Neural progenitor cell (in vitro differentiated cells): ENCODE measurements at regions not wholly inside any gene's neighbourhood (a gene's known extent, or its start where the extent isn't known, plus 50 kb on each side); places are given as distances from the start of the nearest gene placed in this dataset.

Experiments used
- DNase-seq: peaks from one replicate; pipeline ENCODE4 v3.0.0-alpha.2; 2016; ENCODE audit warnings: low spot score
- H2AFZ ChIP-seq: fragments of 200-600 bp; sonication (generic); replicated peaks from 2 replicates; pipeline ENCODE4 v1.6.1; 2016; ENCODE audit warnings: antibody characterized with exemption
- H3F3A ChIP-seq: fragments of 200-600 bp; sonication (generic); 2 replicates; pipeline ENCODE4 v1.6.1; 2016; ENCODE audit warnings: antibody characterized with exemption, low read depth
- H3K27ac ChIP-seq: fragments of 200-600 bp; sonication (generic); 2 replicates; pipeline ENCODE4 v1.5.1; 2016; ENCODE audit warnings: mild to moderate bottlenecking
- H3K27me3 ChIP-seq: fragments of 200-600 bp; sonication (generic); 2 replicates; pipeline ENCODE4 v1.6.1; 2016; ENCODE audit warnings: mild to moderate bottlenecking, moderate library complexity
- H3K36me3 ChIP-seq: fragments of 200-600 bp; sonication (generic); 2 replicates; pipeline ENCODE4 v1.5.1; 2016
- H3K4me1 ChIP-seq: fragments of 200-600 bp; sonication (generic); 2 replicates; pipeline ENCODE4 v1.6.1; 2016; ENCODE audit warnings: mixed run types
- H3K4me2 ChIP-seq: fragments of 200-600 bp; sonication (generic); 2 replicates; pipeline ENCODE4 v1.6.1; 2016
- H3K4me3 ChIP-seq: fragments of 200-600 bp; sonication (generic); 2 replicates; pipeline ENCODE4 v1.5.1; 2016
- H3K79me2 ChIP-seq: fragments of 200-600 bp; sonication (generic); 2 replicates; pipeline ENCODE4 v1.6.1; 2016; ENCODE audit warnings: low read depth
- H3K9ac ChIP-seq: fragments of 200-600 bp; sonication (generic); 2 replicates; pipeline ENCODE4 v1.6.1; 2016
- H3K9me3 ChIP-seq: fragments of 200-600 bp; sonication (generic); 2 replicates; pipeline ENCODE4 v1.5.1; 2016; ENCODE audit warnings: low read depth
- H4K20me1 ChIP-seq: fragments of 200-600 bp; sonication (generic); 2 replicates; pipeline ENCODE4 v1.6.1; 2016; ENCODE audit warnings: low read depth
- H3K27ac Mint-ChIP-seq: 3 replicates; pipeline ENCODE4 v1.8.0; 2021; ENCODE audit warnings: mixed read lengths
- H3K27me3 Mint-ChIP-seq: 2 replicates; pipeline ENCODE4 v1.8.0; 2022; ENCODE audit warnings: low read depth, mild to moderate bottlenecking, inconsistent platforms, moderate library complexity, mixed read lengths; ENCODE audit not compliant: insufficient read depth
- H3K36me3 Mint-ChIP-seq: 3 replicates; pipeline ENCODE4 v1.8.0; 2021; ENCODE audit warnings: mixed read lengths
- H3K4me1 Mint-ChIP-seq: 3 replicates; pipeline ENCODE4 v1.8.0; 2021; ENCODE audit warnings: mixed read lengths
- H3K4me3 Mint-ChIP-seq: 3 replicates; pipeline ENCODE4 v1.8.0; 2021; ENCODE audit warnings: mild to moderate bottlenecking, moderate library complexity, mixed read lengths
- H3K9me3 Mint-ChIP-seq: 3 replicates; pipeline ENCODE4 v1.8.0; 2020; ENCODE audit warnings: mixed read lengths
- EZH2 ChIP-seq: fragments of 200-600 bp; sonication (generic); IDR thresholded peaks from 2 replicates; pipeline ENCODE4 v1.6.1; 2017; ENCODE audit warnings: antibody characterized with exemption, mild to moderate bottlenecking, moderate library complexity
- EZH2phosphoT487 ChIP-seq: fragments of 200-600 bp; sonication (generic); IDR thresholded peaks from 2 replicates; pipeline ENCODE4 v1.6.1; 2017; ENCODE audit warnings: antibody characterized with exemption
- TF ChIP-seq, protein P1 (sequence below): fragments of 200-600 bp; sonication (generic); IDR thresholded peaks from 2 replicates; pipeline ENCODE4 v1.5.1; 2017; ENCODE audit warnings: antibody characterized with exemption, mild to moderate bottlenecking

- Histone ChIP-seq H3K79me2 (no peaks in the 10 kb centered on the region), H4K20me1 (no peaks in the 10 kb centered on the region), H3K4me2 (no peak overlapping the region), H3K4me3 (no peak overlapping the region), H3K27me3 (no peaks in the 10 kb centered on the region), H3K4me1 (no peaks in the 10 kb centered on the region), H3K27ac (no peak overlapping the region), H3K36me3 (no peaks in the 10 kb centered on the region), H2AFZ (no peak overlapping the region), H3K9me3 (no peaks in the 10 kb centered on the region), H3F3A (peaks cover 2% of the 10 kb centered on the region), H3K9ac (no peak overlapping the region)
- TF ChIP-seq EZH2 (no peak), EZH2phosphoT487 (no peak)
- TF ChIP-seq, protein P1, sequence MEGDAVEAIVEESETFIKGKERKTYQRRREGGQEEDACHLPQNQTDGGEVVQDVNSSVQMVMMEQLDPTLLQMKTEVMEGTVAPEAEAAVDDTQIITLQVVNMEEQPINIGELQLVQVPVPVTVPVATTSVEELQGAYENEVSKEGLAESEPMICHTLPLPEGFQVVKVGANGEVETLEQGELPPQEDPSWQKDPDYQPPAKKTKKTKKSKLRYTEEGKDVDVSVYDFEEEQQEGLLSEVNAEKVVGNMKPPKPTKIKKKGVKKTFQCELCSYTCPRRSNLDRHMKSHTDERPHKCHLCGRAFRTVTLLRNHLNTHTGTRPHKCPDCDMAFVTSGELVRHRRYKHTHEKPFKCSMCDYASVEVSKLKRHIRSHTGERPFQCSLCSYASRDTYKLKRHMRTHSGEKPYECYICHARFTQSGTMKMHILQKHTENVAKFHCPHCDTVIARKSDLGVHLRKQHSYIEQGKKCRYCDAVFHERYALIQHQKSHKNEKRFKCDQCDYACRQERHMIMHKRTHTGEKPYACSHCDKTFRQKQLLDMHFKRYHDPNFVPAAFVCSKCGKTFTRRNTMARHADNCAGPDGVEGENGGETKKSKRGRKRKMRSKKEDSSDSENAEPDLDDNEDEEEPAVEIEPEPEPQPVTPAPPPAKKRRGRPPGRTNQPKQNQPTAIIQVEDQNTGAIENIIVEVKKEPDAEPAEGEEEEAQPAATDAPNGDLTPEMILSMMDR: no peak
- H3K27ac Mint-ChIP-seq: no peak overlapping the region
- no peaks in the 10 kb centered on the region for H3K27me3 Mint-ChIP-seq
- no peak for DNase-seq
- H3K4me1 Mint-ChIP-seq: no peaks in the 10 kb centered on the region
- H3K36me3 Mint-ChIP-seq: no peaks in the 10 kb centered on the region
- H3K4me3 Mint-ChIP-seq: no peak overlapping the region
- H3K9me3 Mint-ChIP-seq: peaks cover 9% of the 10 kb centered on the region
Measured at GRCh38 chr7:94195201-94195600, 191.0 kb upstream of the BET1 start.

DNA sequence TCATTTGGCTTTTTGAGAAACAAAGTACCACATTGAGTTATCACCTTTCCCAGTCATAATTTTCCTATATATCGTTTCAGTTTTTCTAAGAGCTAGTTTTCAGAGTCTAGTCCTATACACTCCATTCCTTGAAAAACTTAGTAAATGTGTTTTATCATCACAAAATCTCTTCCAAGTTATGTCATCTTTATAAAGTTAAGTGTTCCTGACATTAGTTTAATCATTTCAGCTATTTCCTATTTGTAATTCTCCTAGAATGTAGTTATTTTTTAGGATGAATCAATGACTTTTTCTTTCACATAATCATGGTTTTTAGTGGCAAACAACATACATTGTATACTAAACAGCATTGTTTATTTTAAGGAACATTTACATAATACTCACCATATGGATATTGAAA, 191.7 kb upstream of the BET1 start:
- Histone ChIP-seq H4K20me1 (no peaks in the 10 kb centered on the region), H3K79me2 (no peaks in the 10 kb centered on the region), H2AFZ (no peak overlapping the region), H3K4me3 (no peak overlapping the region), H3K9me3 (no peaks in the 10 kb centered on the region), H3K36me3 (no peaks in the 10 kb centered on the region), H3K27me3 (no peaks in the 10 kb centered on the region), H3K9ac (no peak overlapping the region), H3F3A (peaks cover 2% of the 10 kb centered on the region), H3K27ac (no peak overlapping the region), H3K4me1 (no peaks in the 10 kb centered on the region), H3K4me2 (no peak overlapping the region)
- TF ChIP-seq, protein P1: no peak
- TF ChIP-seq EZH2 (no peak), EZH2phosphoT487 (no peak)
- H3K4me1 Mint-ChIP-seq: no peaks in the 10 kb centered on the region
- H3K36me3 Mint-ChIP-seq: no peaks in the 10 kb centered on the region
- no peaks in the 10 kb centered on the region for H3K27me3 Mint-ChIP-seq
- peaks cover 9% of the 10 kb centered on the region for H3K9me3 Mint-ChIP-seq
- DNase-seq: no peak
- no peak overlapping the region for H3K4me3 Mint-ChIP-seq
- H3K27ac Mint-ChIP-seq: no peak overlapping the region

DNA sequence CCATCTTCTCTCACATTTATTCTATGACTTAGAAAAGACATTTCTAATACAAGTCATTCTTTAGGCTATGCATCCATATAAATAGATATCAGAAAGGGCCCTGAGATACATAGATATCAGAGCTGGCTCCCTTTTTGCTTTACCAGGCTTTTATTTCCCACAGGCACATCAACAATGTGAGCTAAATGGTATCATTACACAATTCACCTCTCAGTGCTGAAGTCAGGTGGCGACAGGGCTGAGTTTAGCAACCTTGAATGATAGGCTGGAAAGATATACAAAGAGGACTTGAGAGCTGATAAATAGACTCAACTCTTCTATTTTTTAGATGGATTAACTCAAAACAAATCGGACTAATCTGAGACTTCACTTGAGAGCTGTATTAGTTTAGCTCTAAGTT, 189.2 kb upstream of the COL1A2 start:
- no peaks in the 10 kb centered on the region for H3K27me3 Mint-ChIP-seq
- H3K27ac Mint-ChIP-seq: no peak overlapping the region
- H3K4me2 ChIP-seq: no peak overlapping the region
- no peaks in the 10 kb centered on the region for H3F3A ChIP-seq
- no peak for DNase-seq
- TF ChIP-seq, protein P1: no peak
- no peak for TF ChIP-seq EZH2
- no peak for TF ChIP-seq EZH2phosphoT487
- no peaks in the 10 kb centered on the region for H3K79me2 ChIP-seq
- H3K27me3 ChIP-seq: peaks cover 4% of the 10 kb centered on the region
- H4K20me1 ChIP-seq: no peaks in the 10 kb centered on the region
- peaks cover 5% of the 10 kb centered on the region for H3K9me3 Mint-ChIP-seq
- no peak overlapping the region for H3K27ac ChIP-seq
- no peak overlapping the region for H3K4me3 ChIP-seq
- H3K4me3 Mint-ChIP-seq: no peak overlapping the region
- H3K36me3 ChIP-seq: no peaks in the 10 kb centered on the region
- H3K4me1 Mint-ChIP-seq: no peaks in the 10 kb centered on the region
- no peaks in the 10 kb centered on the region for H3K4me1 ChIP-seq
- H3K36me3 Mint-ChIP-seq: no peaks in the 10 kb centered on the region
- no peak overlapping the region for H2AFZ ChIP-seq
- no peaks in the 10 kb centered on the region for H3K9me3 ChIP-seq
- no peak overlapping the region for H3K9ac ChIP-seq

- Histone ChIP-seq H3K79me2 (no peaks in the 10 kb centered on the region), H3K4me3 (no peak overlapping the region), H3F3A (no peaks in the 10 kb centered on the region), H4K20me1 (no peaks in the 10 kb centered on the region), H3K4me1 (peaks cover under 1% of the 10 kb centered on the region), H3K9me3 (no peaks in the 10 kb centered on the region), H2AFZ (no peak overlapping the region), H3K9ac (no peak overlapping the region), H3K27me3 (peaks cover under 1% of the 10 kb centered on the region), H3K27ac (no peak overlapping the region), H3K4me2 (no peak overlapping the region), H3K36me3 (no peaks in the 10 kb centered on the region)
- H3K27ac Mint-ChIP-seq: no peak overlapping the region
- H3K4me3 Mint-ChIP-seq: no peak overlapping the region
- H3K9me3 Mint-ChIP-seq: peaks cover 5% of the 10 kb centered on the region
- no peaks in the 10 kb centered on the region for H3K36me3 Mint-ChIP-seq
- TF ChIP-seq, protein P1: no peak
- TF ChIP-seq EZH2 (no peak), EZH2phosphoT487 (no peak)
- no peaks in the 10 kb centered on the region for H3K4me1 Mint-ChIP-seq
- H3K27me3 Mint-ChIP-seq: no peaks in the 10 kb centered on the region
- DNase-seq: no peak
Measured at GRCh38 chr7:94206295-94206694, 188.4 kb upstream of the COL1A2 start.
